GM23338 (cell line): ENCODE measurements at regions not wholly inside any gene's neighbourhood (a gene's known extent, or its start where the extent isn't known, plus 50 kb on each side); places are given as distances from the start of the nearest gene placed in this dataset.

Source experiments
- CREB1 ChIP-seq: fragments of 250-450 bp; sonication (Bioruptor Pico); IDR thresholded peaks from 2 replicates; pipeline ENCODE4 v1.5.0; 2020; ENCODE audit warnings: low read depth, mild to moderate bottlenecking, moderate library complexity
- EZH2 ChIP-seq: fragments of 200-600 bp; sonication (generic); IDR thresholded peaks from one replicate; pipeline ENCODE4 v1.8.0; 2017; ENCODE audit warnings: antibody characterized with exemption, mild to moderate bottlenecking, low read depth; ENCODE audit not compliant: unreplicated experiment
- EZH2phosphoT487 ChIP-seq: fragments of 200-600 bp; sonication (generic); IDR thresholded peaks from one replicate; pipeline ENCODE4 v1.8.1; 2018; ENCODE audit warnings: antibody characterized with exemption; ENCODE audit not compliant: unreplicated experiment
- JUNB ChIP-seq: IDR thresholded peaks from one replicate; pipeline ENCODE4 v1.6.1; 2016; ENCODE audit warnings: antibody characterized with exemption; ENCODE audit not compliant: unreplicated experiment
- POLR2AphosphoS5 ChIP-seq: IDR thresholded peaks from 2 replicates; pipeline ENCODE4 v1.6.1; 2016; ENCODE audit warnings: antibody characterized with exemption, low read depth
- STAT1 ChIP-seq: IDR thresholded peaks from one replicate; pipeline ENCODE4 v1.6.1; 2016; ENCODE audit warnings: antibody characterized with exemption; ENCODE audit not compliant: unreplicated experiment
- ZNF331 ChIP-seq: fragments of 250-450 bp; sonication (Bioruptor Pico); IDR thresholded peaks from 2 replicates; pipeline ENCODE4 v1.5.0; 2020; ENCODE audit warnings: low read depth, mild to moderate bottlenecking, moderate library complexity
- TF ChIP-seq, protein P1 (sequence below), 2 experiments: fragments of 200-600 bp in 1 of 2; sonication (generic) in 1 of 2; conservative IDR thresholded peaks; 2 replicates each; pipeline versions ENCODE4 v1.5.1 to v1.6.1; 2016 to 2017; ENCODE audit warnings: antibody characterized with exemption in 2 of 2, low read depth in 2 of 2, mild to moderate bottlenecking in 2 of 2, moderate library complexity in 1 of 2
- TF ChIP-seq, protein P2 (sequence below): IDR thresholded peaks from one replicate; pipeline ENCODE4 v1.6.1; 2018; ENCODE audit warnings: antibody characterized with exemption; ENCODE audit not compliant: unreplicated experiment

DNA sequence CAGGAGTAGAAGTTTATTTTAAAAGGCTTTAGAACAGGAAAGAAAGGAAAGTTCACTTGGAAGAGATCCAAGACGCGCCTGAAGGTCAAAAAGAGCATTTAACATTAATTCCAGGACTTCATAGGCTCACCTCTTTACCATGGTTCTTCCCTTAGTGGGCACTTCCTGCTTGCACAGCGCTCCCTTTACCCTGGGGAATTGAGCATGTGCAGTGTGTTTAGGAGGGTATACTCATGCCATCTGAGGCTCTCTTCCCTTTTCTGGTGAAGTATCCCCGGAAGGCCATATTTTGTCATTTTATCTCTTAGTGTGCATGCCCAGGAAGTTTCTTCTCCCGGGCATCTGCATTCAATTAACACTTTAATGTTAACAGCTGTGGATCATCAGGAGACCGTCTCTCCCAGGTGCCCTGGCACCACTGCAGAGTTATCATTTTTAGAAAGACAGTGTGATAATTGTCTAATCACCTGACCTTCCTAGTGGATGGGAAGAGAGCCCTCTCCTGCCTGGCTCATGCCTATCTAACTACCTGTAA is 66.1 kb upstream of the ABCC4 start:
- TF ChIP-seq POLR2AphosphoS5, result no peak
- TF ChIP-seq, protein P1, sequence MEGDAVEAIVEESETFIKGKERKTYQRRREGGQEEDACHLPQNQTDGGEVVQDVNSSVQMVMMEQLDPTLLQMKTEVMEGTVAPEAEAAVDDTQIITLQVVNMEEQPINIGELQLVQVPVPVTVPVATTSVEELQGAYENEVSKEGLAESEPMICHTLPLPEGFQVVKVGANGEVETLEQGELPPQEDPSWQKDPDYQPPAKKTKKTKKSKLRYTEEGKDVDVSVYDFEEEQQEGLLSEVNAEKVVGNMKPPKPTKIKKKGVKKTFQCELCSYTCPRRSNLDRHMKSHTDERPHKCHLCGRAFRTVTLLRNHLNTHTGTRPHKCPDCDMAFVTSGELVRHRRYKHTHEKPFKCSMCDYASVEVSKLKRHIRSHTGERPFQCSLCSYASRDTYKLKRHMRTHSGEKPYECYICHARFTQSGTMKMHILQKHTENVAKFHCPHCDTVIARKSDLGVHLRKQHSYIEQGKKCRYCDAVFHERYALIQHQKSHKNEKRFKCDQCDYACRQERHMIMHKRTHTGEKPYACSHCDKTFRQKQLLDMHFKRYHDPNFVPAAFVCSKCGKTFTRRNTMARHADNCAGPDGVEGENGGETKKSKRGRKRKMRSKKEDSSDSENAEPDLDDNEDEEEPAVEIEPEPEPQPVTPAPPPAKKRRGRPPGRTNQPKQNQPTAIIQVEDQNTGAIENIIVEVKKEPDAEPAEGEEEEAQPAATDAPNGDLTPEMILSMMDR (conservative IDR thresholded peaks at IDR 0.05; ENCODE audit: low read depth in 2 of 2), result no peak
- no peak for TF ChIP-seq EZH2
- no peak for TF ChIP-seq JUNB
- no peak for TF ChIP-seq EZH2phosphoT487
- no peak for TF ChIP-seq STAT1
- TF ChIP-seq CREB1 (CRISPR knock-in tag), result no peak
- TF ChIP-seq, protein P2, sequence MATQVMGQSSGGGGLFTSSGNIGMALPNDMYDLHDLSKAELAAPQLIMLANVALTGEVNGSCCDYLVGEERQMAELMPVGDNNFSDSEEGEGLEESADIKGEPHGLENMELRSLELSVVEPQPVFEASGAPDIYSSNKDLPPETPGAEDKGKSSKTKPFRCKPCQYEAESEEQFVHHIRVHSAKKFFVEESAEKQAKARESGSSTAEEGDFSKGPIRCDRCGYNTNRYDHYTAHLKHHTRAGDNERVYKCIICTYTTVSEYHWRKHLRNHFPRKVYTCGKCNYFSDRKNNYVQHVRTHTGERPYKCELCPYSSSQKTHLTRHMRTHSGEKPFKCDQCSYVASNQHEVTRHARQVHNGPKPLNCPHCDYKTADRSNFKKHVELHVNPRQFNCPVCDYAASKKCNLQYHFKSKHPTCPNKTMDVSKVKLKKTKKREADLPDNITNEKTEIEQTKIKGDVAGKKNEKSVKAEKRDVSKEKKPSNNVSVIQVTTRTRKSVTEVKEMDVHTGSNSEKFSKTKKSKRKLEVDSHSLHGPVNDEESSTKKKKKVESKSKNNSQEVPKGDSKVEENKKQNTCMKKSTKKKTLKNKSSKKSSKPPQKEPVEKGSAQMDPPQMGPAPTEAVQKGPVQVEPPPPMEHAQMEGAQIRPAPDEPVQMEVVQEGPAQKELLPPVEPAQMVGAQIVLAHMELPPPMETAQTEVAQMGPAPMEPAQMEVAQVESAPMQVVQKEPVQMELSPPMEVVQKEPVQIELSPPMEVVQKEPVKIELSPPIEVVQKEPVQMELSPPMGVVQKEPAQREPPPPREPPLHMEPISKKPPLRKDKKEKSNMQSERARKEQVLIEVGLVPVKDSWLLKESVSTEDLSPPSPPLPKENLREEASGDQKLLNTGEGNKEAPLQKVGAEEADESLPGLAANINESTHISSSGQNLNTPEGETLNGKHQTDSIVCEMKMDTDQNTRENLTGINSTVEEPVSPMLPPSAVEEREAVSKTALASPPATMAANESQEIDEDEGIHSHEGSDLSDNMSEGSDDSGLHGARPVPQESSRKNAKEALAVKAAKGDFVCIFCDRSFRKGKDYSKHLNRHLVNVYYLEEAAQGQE, result no peak
- no peak for TF ChIP-seq ZNF331 (CRISPR knock-in tag)
